ENCODE measurements at regions not wholly inside any gene's neighbourhood (a gene's known extent, or its start where the extent isn't known, plus 50 kb on each side); places are given as distances from the start of the nearest gene placed in this dataset.
"Not testable (repeated sequence)": the region's sequence is repeated elsewhere in the genome, so short reads cannot be mapped to it uniquely, and the experiment has no call there.

DNA sequence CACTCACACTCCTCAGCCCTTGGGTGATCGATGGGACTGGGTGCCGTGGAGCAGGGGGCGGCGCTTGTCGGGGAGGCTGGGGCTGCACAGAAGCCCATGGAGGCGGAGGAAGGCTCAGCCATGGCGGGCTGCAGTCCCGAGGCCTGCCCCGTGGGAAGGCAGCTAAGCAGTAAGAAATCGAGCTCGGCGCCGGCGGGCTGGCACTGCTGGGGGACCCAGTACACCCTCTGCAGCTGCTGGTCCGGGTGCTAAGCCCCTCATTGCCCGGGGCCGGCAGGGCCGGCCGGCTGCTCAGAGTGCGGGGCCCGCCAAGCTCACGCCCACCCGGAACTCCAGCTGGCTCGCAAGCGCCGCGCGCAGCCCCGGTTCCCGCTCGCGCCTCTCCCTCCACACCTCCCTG, 942.6 kb downstream of the C4orf33 start:
- TF ChIP-seq SPI1, POLR2A (IDR thresholded peaks at IDR 0.05; ENCODE audit: low read depth, low read length): not testable (repeated sequence)

Data from GM12891 (cell line).